ENCODE measurements at regions not wholly inside any gene's neighbourhood (a gene's known extent, or its start where the extent isn't known, plus 50 kb on each side); places are given as distances from the start of the nearest gene placed in this dataset.
"Not testable (repeated sequence)": the region's sequence is repeated elsewhere in the genome, so short reads cannot be mapped to it uniquely, and the experiment has no call there.

- not testable (repeated sequence) for TF ChIP-seq PATZ1 (CRISPR knock-in tag; IDR thresholded peaks at IDR 0.05; ENCODE audit: borderline replicate concordance); ESRRG (CRISPR knock-in tag; IDR thresholded peaks at IDR 0.05); ZFP3 (CRISPR knock-in tag; IDR thresholded peaks at IDR 0.05); ARNTL (CRISPR knock-in tag; IDR thresholded peaks at IDR 0.05; ENCODE audit: borderline replicate concordance, low read depth); CREB5 (CRISPR knock-in tag; IDR thresholded peaks at IDR 0.05; ENCODE audit: low read depth)
These were observed 639.9 kb upstream of the DPP6 start for GRCh38 chr7:153412114-153412823.

Measured in SK-N-SH treated with all-trans-retinoic acid at 6 μM for 48 hours (cell line).